ENCODE measurements at regions not wholly inside any gene's neighbourhood (a gene's known extent, or its start where the extent isn't known, plus 50 kb on each side); places are given as distances from the start of the nearest gene placed in this dataset.

GRCh38 chr2:134021830-134022524 lies 231.9 kb upstream of the MGAT5 start:
- no peak for TF ChIP-seq CTCF (conservative IDR thresholded peaks at IDR 0.05; ENCODE audit: low read depth in 2 of 2)
- TF ChIP-seq EZH2phosphoT487 (IDR thresholded peaks at IDR 0.05; ENCODE audit: unreplicated experiment), result no peak
- TF ChIP-seq CREB1 (CRISPR knock-in tag; IDR thresholded peaks at IDR 0.05; ENCODE audit: low read depth), result no peak
- no peak for TF ChIP-seq NANOG (IDR thresholded peaks at IDR 0.05; ENCODE audit: borderline replicate concordance)
- TF ChIP-seq EZH2 (IDR thresholded peaks at IDR 0.05; ENCODE audit: low read depth, unreplicated experiment), result no peak
- no peak for TF ChIP-seq POLR2AphosphoS5 (IDR thresholded peaks at IDR 0.05; ENCODE audit: low read depth)

Data from GM23338 (cell line).